ENCODE measurements at regions not wholly inside any gene's neighbourhood (a gene's known extent, or its start where the extent isn't known, plus 50 kb on each side); places are given as distances from the start of the nearest gene placed in this dataset.

- DNase-seq (ENCODE audit: low spot score): no peak
Observed at GRCh38 chr13:78979349-78979748, 320.4 kb upstream of the OBI1 start.

DNA sequence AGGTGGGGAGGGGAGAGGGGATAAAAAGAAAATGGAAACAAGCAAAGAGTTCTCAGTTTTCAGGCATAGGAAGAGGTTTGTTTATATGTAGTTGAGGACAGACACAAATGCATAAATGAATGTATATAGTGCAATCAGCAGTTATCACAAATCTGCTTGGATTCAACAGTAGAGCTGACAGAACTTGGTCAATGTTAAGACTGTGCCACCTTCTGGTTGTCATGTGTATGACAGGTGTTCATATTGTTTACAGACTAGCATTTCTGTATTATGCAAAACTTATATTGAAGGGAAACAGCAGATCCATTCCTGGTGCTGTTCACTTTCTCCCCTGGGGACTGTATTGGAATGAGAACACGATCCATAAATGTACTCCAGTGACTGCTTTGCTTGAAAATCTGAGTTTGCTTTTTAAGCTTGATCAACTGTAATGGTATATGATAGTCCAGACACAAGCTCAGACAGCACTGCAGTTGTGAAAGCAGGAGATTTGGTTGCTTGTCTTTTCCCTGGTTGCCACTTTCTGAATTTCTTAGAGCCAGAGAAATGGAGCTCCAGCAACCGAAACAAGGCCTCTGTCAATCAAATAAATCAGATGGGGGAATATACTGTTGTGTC lies 319.5 kb upstream of the OBI1 start:
- DNase-seq (ENCODE audit: low spot score): peak; percentile 53

DNA sequence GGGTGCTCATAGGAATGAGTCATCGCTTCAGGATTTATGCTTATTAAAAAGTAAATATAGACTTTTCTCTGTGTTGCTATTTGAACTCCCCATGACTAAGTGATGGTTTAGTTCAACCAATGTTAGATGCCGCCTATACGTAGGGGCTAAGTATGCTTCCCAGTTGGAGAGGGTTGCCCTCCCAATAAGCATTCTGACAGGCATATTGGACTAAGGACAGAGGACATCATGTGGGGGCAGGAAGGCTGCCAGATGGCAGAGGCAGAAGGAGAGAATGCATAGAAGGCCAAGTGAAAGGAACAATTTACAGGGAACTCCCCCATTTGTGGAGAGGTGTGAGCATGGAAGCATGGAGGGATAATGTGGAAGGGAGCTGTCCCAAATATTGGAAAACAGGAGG lies 318.4 kb upstream of the OBI1 start:
- no peak for DNase-seq (ENCODE audit: low spot score)

- DNase-seq (ENCODE audit: low spot score): no peak
Observed at GRCh38 chr13:78976696-78977095, 317.7 kb upstream of the OBI1 start.

GRCh38 chr13:78972561-78972960 lies 313.6 kb upstream of the OBI1 start:
- DNase-seq (ENCODE audit: low spot score): no peak

GRCh38 chr13:78971355-78972025 lies 312.5 kb upstream of the OBI1 start:
- DNase-seq (ENCODE audit: low spot score): no peak

DNA sequence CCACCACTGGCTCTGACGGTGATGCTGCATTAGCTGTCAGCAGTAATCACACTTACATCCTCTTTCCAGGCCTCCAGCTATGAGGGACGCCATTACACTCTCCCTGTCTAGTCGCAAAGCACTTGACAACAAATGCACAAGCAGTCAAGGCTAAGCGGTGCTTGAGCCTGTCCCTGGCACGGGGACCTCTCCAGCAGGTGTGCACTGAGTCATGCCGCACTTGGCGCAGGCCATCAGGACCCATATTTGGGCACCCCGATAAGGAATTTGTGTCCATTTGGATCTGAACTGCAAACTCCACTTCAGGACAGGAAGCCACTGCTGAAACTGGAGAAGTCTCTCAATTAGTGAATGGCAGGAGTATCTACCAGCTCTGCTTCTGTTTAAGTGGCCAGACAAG lies 301.9 kb upstream of the OBI1 start:
- DNase-seq (ENCODE audit: low spot score): no peak

DNA sequence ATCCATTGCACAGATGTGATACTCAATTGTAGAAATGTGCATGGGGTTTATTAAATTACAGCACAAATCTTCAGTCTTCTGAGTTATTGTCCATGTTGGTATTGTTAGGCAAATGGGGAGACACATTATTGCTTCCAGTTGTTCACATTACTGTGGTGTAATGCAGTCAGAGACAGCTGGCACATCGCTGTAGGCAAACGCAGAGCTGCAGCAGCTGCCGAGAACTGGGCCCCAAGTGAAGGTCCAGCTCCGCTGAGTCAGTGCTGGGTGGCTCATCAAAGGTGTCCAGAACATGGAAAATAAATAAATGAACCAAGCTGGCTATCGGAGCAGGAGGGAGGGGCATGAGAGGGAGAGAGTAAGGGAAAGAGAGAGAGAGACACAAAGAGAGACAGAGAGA lies 299.1 kb upstream of the OBI1 start:
- DNase-seq (ENCODE audit: low spot score): no peak

DNA sequence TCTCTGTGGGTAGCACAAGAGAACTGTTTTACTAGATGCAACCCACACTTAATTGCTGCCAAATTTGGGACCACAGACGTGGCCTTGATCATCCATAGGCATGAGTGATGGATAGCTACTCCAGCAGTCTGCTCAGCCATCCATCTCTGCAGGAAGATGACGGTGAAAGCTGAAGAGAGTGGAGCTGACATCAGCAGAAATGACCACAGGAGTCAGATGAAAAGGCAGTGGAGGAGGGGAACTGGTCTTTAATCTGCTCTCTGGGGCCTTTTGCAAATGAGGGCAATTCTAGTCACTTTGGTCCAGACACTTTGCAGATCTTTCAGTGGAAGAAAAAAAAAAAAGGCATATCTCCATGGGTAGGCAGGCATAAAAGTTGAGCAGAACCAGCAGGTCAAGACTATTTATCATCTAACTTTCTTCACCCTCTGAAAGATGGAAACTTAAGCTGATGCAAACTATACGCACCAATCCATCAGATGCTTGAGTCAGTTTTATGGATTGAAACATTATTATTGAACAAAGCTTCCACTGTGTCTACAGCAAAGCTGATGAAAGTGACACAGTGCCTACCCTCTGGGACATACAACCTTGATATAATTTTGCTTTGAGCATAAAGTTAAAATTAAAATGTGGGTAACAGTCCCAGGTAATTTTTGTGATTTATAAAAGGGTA lies 281.6 kb upstream of the OBI1 start:
- DNase-seq (ENCODE audit: low spot score): no peak

DNA sequence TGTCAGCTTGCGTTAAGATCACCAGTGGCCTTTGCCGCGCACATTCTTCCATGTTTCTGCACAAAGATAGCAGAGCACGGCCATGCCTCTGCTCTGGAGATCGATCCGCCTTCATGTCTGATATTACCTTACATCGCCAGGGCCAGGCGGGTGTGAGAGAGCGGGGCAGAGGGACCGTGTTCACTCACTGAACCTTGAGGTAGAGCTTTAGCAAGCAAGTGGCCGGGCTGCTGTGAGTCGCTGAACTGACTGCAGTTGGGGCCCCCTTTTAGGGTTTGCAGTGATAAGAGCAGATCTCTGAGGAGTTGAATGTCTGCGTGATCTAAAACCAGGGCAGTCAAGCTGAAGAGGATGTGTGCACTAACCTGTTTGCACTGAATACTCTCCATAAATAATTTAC lies 275.4 kb upstream of the OBI1 start:
- no peak for DNase-seq (ENCODE audit: low spot score)

DNA sequence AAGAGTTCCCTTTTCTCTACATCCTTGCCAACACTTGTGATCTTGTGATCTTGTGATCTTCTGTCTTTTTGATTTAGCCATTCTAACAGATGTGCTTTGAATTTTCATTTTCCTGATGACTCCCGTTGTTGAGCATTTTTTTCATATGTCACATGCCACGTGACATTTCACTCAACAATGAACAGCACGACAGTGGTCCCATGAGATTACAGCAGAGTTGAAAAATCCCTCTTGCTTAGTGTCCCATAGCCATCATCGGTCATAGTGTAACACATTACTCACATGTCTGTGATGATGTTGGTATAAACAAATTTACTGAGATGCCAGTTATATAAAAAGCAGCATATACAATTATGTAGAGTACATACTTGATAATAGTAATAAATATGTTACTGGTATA lies 256.1 kb upstream of the OBI1 start:
- no peak for DNase-seq (ENCODE audit: low spot score)

GRCh38 chr13:78913656-78914055 lies 254.7 kb upstream of the OBI1 start:
- DNase-seq (ENCODE audit: low spot score): no peak

GRCh38 chr13:78910147-78910546 lies 251.2 kb upstream of the OBI1 start:
- DNase-seq (ENCODE audit: low spot score): no peak

DNA sequence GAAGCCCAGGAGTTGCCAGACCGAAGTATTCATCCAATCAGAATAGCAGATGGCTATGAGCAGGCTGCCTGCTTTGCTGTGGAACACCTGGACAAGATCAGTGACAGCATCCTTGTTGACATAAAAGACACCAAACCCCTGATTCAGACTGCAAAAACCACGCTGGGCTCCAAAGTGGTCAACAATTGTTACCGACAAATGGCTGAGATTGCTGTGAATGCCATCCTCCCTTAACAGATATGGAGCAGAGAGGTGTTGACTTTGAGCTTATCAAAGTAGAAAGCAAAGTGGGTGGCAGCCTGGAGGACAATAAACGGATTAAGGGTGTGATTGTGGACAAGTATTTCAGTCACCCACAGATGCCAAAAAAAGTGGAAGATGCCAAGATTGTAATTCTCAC lies 250.3 kb upstream of the OBI1 start:
- DNase-seq (ENCODE audit: low spot score): no peak

DNA sequence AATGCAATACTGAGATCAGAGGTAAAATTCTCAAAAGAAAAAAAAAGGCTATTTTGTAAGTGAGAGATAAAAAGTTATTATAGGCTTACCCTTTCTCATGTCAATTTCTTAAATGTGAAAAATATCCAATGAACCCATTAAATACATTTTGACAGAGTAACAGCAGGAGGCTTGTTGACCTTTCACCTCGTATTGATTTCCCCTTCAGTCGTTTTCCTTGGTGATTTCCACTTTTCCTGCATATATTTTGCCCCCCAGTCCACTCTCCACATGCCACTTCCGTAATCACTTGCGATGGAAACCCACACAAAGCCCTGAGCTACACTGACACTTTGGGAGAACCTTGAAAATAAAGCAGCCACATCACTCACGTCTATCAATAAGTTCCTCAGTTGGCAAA lies 248.1 kb upstream of the OBI1 start:
- DNase-seq (ENCODE audit: low spot score): no peak

DNA sequence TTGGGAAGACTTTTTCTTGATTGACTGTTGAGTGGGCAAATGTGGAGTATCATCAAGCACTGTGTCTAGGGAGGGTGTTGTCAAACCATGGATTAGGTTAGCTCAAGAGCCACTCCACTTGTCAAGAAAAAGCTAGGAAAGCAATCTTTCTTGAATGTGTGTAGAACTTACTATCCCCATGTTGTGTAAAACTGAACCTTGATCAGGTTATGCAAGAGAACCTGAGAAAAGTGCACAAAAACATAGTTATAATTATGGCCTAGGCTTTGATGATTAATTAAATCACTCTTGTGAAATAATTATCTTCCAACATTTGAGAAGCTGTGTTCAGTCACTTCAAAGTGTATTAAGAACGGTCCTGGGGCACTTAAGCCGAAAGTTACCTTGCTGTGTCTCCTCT lies 238.2 kb upstream of the OBI1 start:
- no peak for DNase-seq (ENCODE audit: low spot score)

DNA sequence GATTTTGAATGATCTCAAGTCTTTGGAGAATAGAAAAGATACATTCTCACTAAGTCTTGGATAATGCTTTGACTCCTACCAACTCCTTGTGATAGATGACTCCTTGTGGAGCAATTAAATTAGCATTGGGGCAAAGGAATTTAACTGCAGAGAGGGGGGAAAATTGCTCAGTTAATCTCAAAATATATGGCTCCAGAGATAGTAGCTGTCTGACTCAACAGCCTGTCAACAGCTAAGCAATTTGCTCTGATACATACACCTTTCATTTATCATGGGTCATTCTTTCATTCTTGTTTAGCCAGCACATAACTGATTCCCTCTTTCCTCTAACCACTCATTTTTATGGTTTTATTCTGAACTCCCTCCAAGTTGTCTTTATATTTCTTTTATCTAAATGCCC lies 225.6 kb upstream of the OBI1 start:
- DNase-seq (ENCODE audit: low spot score): no peak

- DNase-seq (ENCODE audit: low spot score): no peak
Observed at GRCh38 chr13:78881751-78882150, 222.8 kb upstream of the OBI1 start.

GRCh38 chr13:78881054-78881453 lies 222.1 kb upstream of the OBI1 start:
- no peak for DNase-seq (ENCODE audit: low spot score)

DNA sequence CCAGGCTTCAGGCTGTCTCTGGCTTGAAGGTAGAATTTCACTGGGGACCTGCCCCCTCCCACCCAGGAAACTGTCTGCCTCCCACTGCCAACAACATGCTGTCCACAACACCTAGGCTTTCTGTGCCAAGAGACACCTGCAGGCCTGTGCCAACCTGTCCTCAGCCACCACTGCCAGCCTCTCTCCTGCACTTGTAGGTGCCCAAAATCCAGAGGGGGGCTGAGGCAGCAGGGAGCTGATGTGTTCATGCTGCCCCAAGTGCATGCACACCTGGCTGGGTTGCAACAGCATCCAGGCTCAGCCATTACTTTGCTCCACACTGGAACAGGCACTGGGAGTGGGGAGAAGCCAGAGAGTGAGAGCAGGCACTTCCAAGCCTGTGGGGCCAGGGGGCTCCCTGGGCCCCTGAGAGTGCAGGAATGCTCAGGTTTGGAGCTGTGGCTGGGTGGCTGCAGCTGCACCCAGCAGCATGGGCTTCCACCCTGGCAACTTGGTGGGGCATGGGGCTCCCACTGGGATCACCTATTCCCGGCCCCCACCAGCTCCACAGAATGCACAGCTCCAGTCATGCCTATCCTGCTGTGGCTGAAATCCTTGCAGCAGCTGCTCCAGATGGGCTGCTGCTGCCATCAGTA lies 218.1 kb upstream of the OBI1 start:
- no peak for DNase-seq (ENCODE audit: low spot score)

GRCh38 chr13:78875792-78876580 lies 217.0 kb upstream of the OBI1 start:
- peak; percentile 24 for DNase-seq (ENCODE audit: low spot score)

- DNase-seq (ENCODE audit: low spot score): no peak
Observed at GRCh38 chr13:78868991-78869390, 210.0 kb upstream of the OBI1 start.
